H9 (cell line): ENCODE measurements at regions not wholly inside any gene's neighbourhood (a gene's known extent, or its start where the extent isn't known, plus 50 kb on each side); places are given as distances from the start of the nearest gene placed in this dataset.
"Not testable (repeated sequence)": the region's sequence is repeated elsewhere in the genome, so short reads cannot be mapped to it uniquely, and the experiment has no call there.

Experiments used
- DNase-seq: peaks from one replicate; pipeline ENCODE4 v3.0.0-alpha.2; 2017
- H2AFZ ChIP-seq: one replicate; pipeline ENCODE4 v1.6.1; 2013; ENCODE audit warnings: mild to moderate bottlenecking, low read length, control low read depth, moderate library complexity
- H2AK5ac ChIP-seq: 2 replicates; pipeline ENCODE4 v1.6.1; 2013; ENCODE audit warnings: low read length, control low read depth, mixed read lengths; ENCODE audit not compliant: insufficient read length
- H2BK120ac ChIP-seq: one replicate; pipeline ENCODE4 v1.6.1; 2013; ENCODE audit warnings: low read depth, mild to moderate bottlenecking, low read length, control low read depth, inconsistent platforms; ENCODE audit not compliant: poor library complexity, severe bottlenecking
- H2BK12ac ChIP-seq: 2 replicates; pipeline ENCODE4 v1.6.1; 2013; ENCODE audit warnings: low read length, control low read depth, mixed read lengths, low read depth; ENCODE audit not compliant: insufficient read length
- H2BK15ac ChIP-seq: 2 replicates; pipeline ENCODE4 v1.6.1; 2013; ENCODE audit warnings: low read depth, low read length, control low read depth
- H2BK20ac ChIP-seq: one replicate; pipeline ENCODE4 v1.6.1; 2013; ENCODE audit warnings: low read depth, mild to moderate bottlenecking, low read length, control low read depth, inconsistent platforms; ENCODE audit not compliant: poor library complexity, severe bottlenecking
- H2BK5ac ChIP-seq: 2 replicates; pipeline ENCODE4 v1.6.1; 2013; ENCODE audit warnings: low read length, control low read depth, mixed read lengths; ENCODE audit not compliant: insufficient read length
- H3K14ac ChIP-seq: 2 replicates; pipeline ENCODE4 v1.6.1; 2013; ENCODE audit warnings: low read length, control low read depth; ENCODE audit not compliant: insufficient read depth
- H3K18ac ChIP-seq: 2 replicates; pipeline ENCODE4 v1.6.1; 2013; ENCODE audit warnings: low read depth, mild to moderate bottlenecking, mixed read lengths, low read length, control low read depth; ENCODE audit not compliant: insufficient read length
- H3K23ac ChIP-seq: 2 replicates; pipeline ENCODE4 v1.6.1; 2013; ENCODE audit warnings: low read length, control low read depth, mixed read lengths, low read depth; ENCODE audit not compliant: insufficient read length
- H3K23me2 ChIP-seq: 2 replicates; pipeline ENCODE4 v1.6.1; 2013; ENCODE audit warnings: low read depth, mild to moderate bottlenecking, mixed read lengths, low read length, control low read depth; ENCODE audit not compliant: insufficient read length, poor library complexity, severe bottlenecking
- H3K27ac ChIP-seq: 2 replicates; pipeline ENCODE4 v1.5.1; 2013; ENCODE audit warnings: low read length, control low read depth, mixed read lengths, low read depth; ENCODE audit not compliant: insufficient read length
- H3K27me3 ChIP-seq: 2 replicates; pipeline ENCODE4 v1.6.1; 2013; ENCODE audit warnings: low read length, control low read depth, inconsistent platforms; ENCODE audit not compliant: insufficient read depth
- H3K4ac ChIP-seq: 2 replicates; pipeline ENCODE4 v1.6.1; 2013; ENCODE audit warnings: low read depth, mild to moderate bottlenecking, control low read depth, inconsistent platforms, low read length, moderate library complexity
- H3K4me1 ChIP-seq: 2 replicates; pipeline ENCODE4 v1.6.1; 2013; ENCODE audit warnings: low read length, control low read depth, inconsistent platforms; ENCODE audit not compliant: insufficient read depth
- H3K4me2 ChIP-seq: 2 replicates; pipeline ENCODE4 v1.6.1; 2013; ENCODE audit warnings: low read length, control low read depth, mixed read lengths; ENCODE audit not compliant: insufficient read length, insufficient read depth
- H3K56ac ChIP-seq: 2 replicates; pipeline ENCODE4 v1.6.1; 2013; ENCODE audit warnings: low read depth, mild to moderate bottlenecking, mixed read lengths, low read length, control low read depth; ENCODE audit not compliant: insufficient read length
- H3K79me1 ChIP-seq: 2 replicates; pipeline ENCODE4 v1.6.1; 2013; ENCODE audit warnings: low read depth, mild to moderate bottlenecking, moderate library complexity, low read length, control low read depth, inconsistent platforms; ENCODE audit not compliant: insufficient read depth, poor library complexity, severe bottlenecking
- H3K79me2 ChIP-seq: 2 replicates; pipeline ENCODE4 v1.6.1; 2013; ENCODE audit warnings: low read length, control low read depth, inconsistent platforms; ENCODE audit not compliant: insufficient read depth
- H3K9ac ChIP-seq: 2 replicates; pipeline ENCODE4 v1.6.1; 2013; ENCODE audit warnings: low read length, control low read depth, mixed read lengths; ENCODE audit not compliant: insufficient read length; ENCODE audit errors: extremely low read depth
- H3K9me3 ChIP-seq: one replicate; pipeline ENCODE4 v1.6.1; 2013; ENCODE audit warnings: low read depth, low read length, inconsistent platforms; ENCODE audit not compliant: control insufficient read depth
- H3T11ph ChIP-seq: one replicate; pipeline ENCODE4 v1.6.1; 2013; ENCODE audit warnings: mild to moderate bottlenecking, low read length, control low read depth, inconsistent platforms
- H4K20me1 ChIP-seq: one replicate; pipeline ENCODE4 v1.6.1; 2013; ENCODE audit not compliant: control insufficient read depth, insufficient read length, insufficient read depth
- H4K5ac ChIP-seq: 2 replicates; pipeline ENCODE4 v1.6.1; 2013; ENCODE audit warnings: low read depth, mild to moderate bottlenecking, mixed read lengths, low read length, control low read depth; ENCODE audit not compliant: insufficient read length
- H4K8ac ChIP-seq: replicated peaks from 2 replicates; pipeline ENCODE4 v1.6.1; 2013; ENCODE audit warnings: low read length, control low read depth, mixed read lengths, low read depth; ENCODE audit not compliant: insufficient read length
- H4K91ac ChIP-seq: 2 replicates; pipeline ENCODE4 v1.6.1; 2013; ENCODE audit warnings: low read depth, mild to moderate bottlenecking, moderate library complexity, mixed read lengths, low read length, control low read depth; ENCODE audit not compliant: insufficient read length
- H3K27ac Mint-ChIP-seq, 3 experiments: 2 replicates in 2 of 3; 3 replicates in 1 of 3; pipeline ENCODE4 v1.8.0; 2020 to 2021; ENCODE audit warnings: mixed read lengths in 3 of 3, mild to moderate bottlenecking in 1 of 3, moderate library complexity in 1 of 3
- H3K27me3 Mint-ChIP-seq: 2 replicates; pipeline ENCODE4 v1.8.0; 2021; ENCODE audit warnings: low read depth, mild to moderate bottlenecking, moderate library complexity, mixed read lengths
- H3K36me3 Mint-ChIP-seq, 3 experiments: 2 replicates in 2 of 3; 3 replicates in 1 of 3; pipeline ENCODE4 v1.8.0; 2020 to 2021; ENCODE audit warnings: low read depth in 3 of 3, mixed read lengths in 3 of 3; ENCODE audit not compliant: insufficient read depth in 1 of 3
- H3K4me1 Mint-ChIP-seq, 2 experiments: 2 replicates each; pipeline ENCODE4 v1.8.0; 2020; ENCODE audit warnings: mixed read lengths in 2 of 2
- H3K4me3 Mint-ChIP-seq, 2 experiments: 2 replicates in 1 of 2; 3 replicates in 1 of 2; pipeline ENCODE4 v1.8.0; 2020 to 2021; ENCODE audit warnings: mild to moderate bottlenecking in 2 of 2, mixed read lengths in 2 of 2, moderate library complexity in 1 of 2
- H3K9me3 Mint-ChIP-seq, 2 experiments: 2 replicates in 1 of 2; 3 replicates in 1 of 2; pipeline ENCODE4 v1.8.0; 2020; ENCODE audit warnings: mild to moderate bottlenecking in 2 of 2, mixed read lengths in 2 of 2, moderate library complexity in 1 of 2
- CTCF ChIP-seq: fragments of 200-600 bp; sonication (generic); conservative IDR thresholded peaks from 3 replicates; pipeline ENCODE4 v1.8.0; 2021; ENCODE audit warnings: antibody characterized with exemption, mild to moderate bottlenecking
- WGBS: extraction: QIAGEN DNeasy Blood & Tissue Kit; methylation state at CpG from one replicate; pipeline ENCODE4 v1.1.7; 2013; ENCODE audit warnings: missing lambda C conversion rate, low lambda C conversion rate, mixed read lengths; ENCODE audit not compliant: insufficient read length; ENCODE audit errors: extremely low coverage; 5-methylcytosine and 5-hydroxymethylcytosine counted together

GRCh38 chr2:132304661-132305380 is 111.8 kb upstream of the GPR39 start:
- not testable (repeated sequence) for H3K27me3 Mint-ChIP-seq, H3K4ac ChIP-seq, H3K4me1 ChIP-seq, H3K23me2 ChIP-seq, H4K5ac ChIP-seq, H3K23ac ChIP-seq, H3K79me2 ChIP-seq, H4K91ac ChIP-seq, H3T11ph ChIP-seq, H3K9ac ChIP-seq, H4K20me1 ChIP-seq, H3K79me1 ChIP-seq, H2BK15ac ChIP-seq, H3K14ac ChIP-seq, H3K27me3 ChIP-seq, H2BK120ac ChIP-seq, H3K27ac ChIP-seq, H3K9me3 ChIP-seq, H2AK5ac ChIP-seq, H3K4me1 Mint-ChIP-seq, H2BK20ac ChIP-seq, H2BK5ac ChIP-seq, H3K18ac ChIP-seq, H3K9me3 Mint-ChIP-seq, H4K8ac ChIP-seq, H2BK12ac ChIP-seq, H3K56ac ChIP-seq, H3K36me3 Mint-ChIP-seq
- Mint-ChIP-seq H3K4me3 (peak overlapping the region; percentile 83 to 92), H3K27ac (peak overlapping the region in 2 of 3 experiments; percentile 28 to 54; a peak in 3 of 7 replicates)
- H3K4me2 ChIP-seq = peak overlapping the region; percentile 35
- peak; percentile 32; the same call in 2 of the 3 replicates for TF ChIP-seq CTCF
- H2AFZ ChIP-seq = peak overlapping the region; percentile 27
- no CpG with 5 or more reads among the region's 27 CpGs for WGBS
- peak; percentile 96 for DNase-seq

GRCh38 chr2:132307613-132308198 is 108.9 kb upstream of the GPR39 start:
- not testable (repeated sequence) for H4K20me1 ChIP-seq, H2AK5ac ChIP-seq, H3K9me3 Mint-ChIP-seq

More at GRCh38 chr2:132307613-132308198, 108.9 kb upstream of the GPR39 start:
- H4K8ac ChIP-seq, H2BK15ac ChIP-seq, H3T11ph ChIP-seq, H3K27ac ChIP-seq, H3K14ac ChIP-seq, H3K23ac ChIP-seq, H4K91ac ChIP-seq, H2BK20ac ChIP-seq, H3K4me2 ChIP-seq, H3K9ac ChIP-seq, H3K27ac Mint-ChIP-seq, H2BK5ac ChIP-seq, H3K4me1 Mint-ChIP-seq, H2BK120ac ChIP-seq, DNase-seq, H3K18ac ChIP-seq, H3K36me3 Mint-ChIP-seq, H3K27me3 ChIP-seq, H3K4me3 Mint-ChIP-seq, H3K4ac ChIP-seq, H3K4me1 ChIP-seq, H2BK12ac ChIP-seq, H3K56ac ChIP-seq, H3K79me1 ChIP-seq, H3K9me3 ChIP-seq, H2AFZ ChIP-seq, H3K79me2 ChIP-seq, H3K27me3 Mint-ChIP-seq, H3K23me2 ChIP-seq, H4K5ac ChIP-seq: not testable (repeated sequence)
- WGBS = no CpG with 5 or more reads among the region's 2 CpGs
